Neural crest cell (in vitro differentiated cells): ENCODE measurements at regions not wholly inside any gene's neighbourhood (a gene's known extent, or its start where the extent isn't known, plus 50 kb on each side); places are given as distances from the start of the nearest gene placed in this dataset.

Experiments used
- DNase-seq: peaks from one replicate; pipeline ENCODE4 v3.0.0; 2021; ENCODE audit warnings: low read depth, mixed read lengths, low spot score
- H3K27ac Mint-ChIP-seq: one replicate; pipeline ENCODE4 v1.8.0; 2021; ENCODE audit warnings: mild to moderate bottlenecking, mixed read lengths; ENCODE audit not compliant: unreplicated experiment
- H3K27me3 Mint-ChIP-seq: 2 replicates; pipeline ENCODE4 v1.8.0; 2021; ENCODE audit warnings: low read depth, mild to moderate bottlenecking, mixed read lengths
- H3K36me3 Mint-ChIP-seq: 2 replicates; pipeline ENCODE4 v1.8.0; 2021; ENCODE audit warnings: low read depth, mild to moderate bottlenecking, mixed read lengths
- H3K4me1 Mint-ChIP-seq: 2 replicates; pipeline ENCODE4 v1.8.0; 2021; ENCODE audit warnings: mixed read lengths
- H3K4me3 Mint-ChIP-seq: one replicate; pipeline ENCODE4 v1.8.0; 2021; ENCODE audit warnings: mild to moderate bottlenecking, mixed read lengths
- H3K9me3 Mint-ChIP-seq: 2 replicates; pipeline ENCODE4 v1.8.0; 2021; ENCODE audit warnings: mixed read lengths
- CTCF ChIP-seq: fragments of 200-600 bp; sonication (generic); conservative IDR thresholded peaks from 2 replicates; pipeline ENCODE4 v1.5.0; 2021; ENCODE audit warnings: antibody characterized with exemption, mild to moderate bottlenecking

- Mint-ChIP-seq H3K4me1 (no peaks in the 10 kb centered on the region), H3K4me3 (no peak overlapping the region), H3K27me3 (no peaks in the 10 kb centered on the region), H3K27ac (no peak overlapping the region), H3K9me3 (no peaks in the 10 kb centered on the region), H3K36me3 (no peaks in the 10 kb centered on the region)
- no peak for TF ChIP-seq CTCF
- DNase-seq: no peak
Observed at GRCh38 chr9:91132576-91133073, 229.1 kb downstream of the AUH start.

GRCh38 chr9:91134608-91135007 lies 227.1 kb downstream of the AUH start:
- TF ChIP-seq CTCF: no peak
- Mint-ChIP-seq H3K27me3 (no peaks in the 10 kb centered on the region), H3K4me3 (no peak overlapping the region), H3K27ac (no peak overlapping the region), H3K4me1 (no peaks in the 10 kb centered on the region), H3K36me3 (no peaks in the 10 kb centered on the region), H3K9me3 (no peaks in the 10 kb centered on the region)
- DNase-seq: no peak

GRCh38 chr9:91137391-91137790 lies 224.3 kb downstream of the AUH start:
- DNase-seq: no peak
- no peaks in the 10 kb centered on the region for H3K27me3 Mint-ChIP-seq
- H3K4me1 Mint-ChIP-seq: no peaks in the 10 kb centered on the region
- no peaks in the 10 kb centered on the region for H3K36me3 Mint-ChIP-seq
- no peaks in the 10 kb centered on the region for H3K9me3 Mint-ChIP-seq
- no peak overlapping the region for H3K27ac Mint-ChIP-seq
- H3K4me3 Mint-ChIP-seq: no peak overlapping the region
- TF ChIP-seq CTCF: no peak

GRCh38 chr9:91138760-91139159 lies 223.0 kb downstream of the AUH start:
- no peak for DNase-seq
- Mint-ChIP-seq H3K9me3 (no peaks in the 10 kb centered on the region), H3K4me3 (no peak overlapping the region), H3K4me1 (no peaks in the 10 kb centered on the region), H3K27me3 (no peaks in the 10 kb centered on the region), H3K27ac (no peak overlapping the region), H3K36me3 (no peaks in the 10 kb centered on the region)
- no peak for TF ChIP-seq CTCF

- no peaks in the 10 kb centered on the region for H3K36me3 Mint-ChIP-seq
- TF ChIP-seq CTCF: no peak
- H3K27ac Mint-ChIP-seq: no peak overlapping the region
- peaks cover 3% of the 10 kb centered on the region for H3K9me3 Mint-ChIP-seq
- H3K4me1 Mint-ChIP-seq: no peaks in the 10 kb centered on the region
- no peak for DNase-seq
- no peak overlapping the region for H3K4me3 Mint-ChIP-seq
- H3K27me3 Mint-ChIP-seq: no peaks in the 10 kb centered on the region
Observed at GRCh38 chr9:91141407-91141965, 220.2 kb downstream of the AUH start.
